Activated naive CD4-positive, alpha-beta T cell treated with anti-CD3 and anti-CD28 coated beads, Interleukin-2, amount 50 U/mL, for 72 hours (primary cell): ENCODE measurements at regions not wholly inside any gene's neighbourhood (a gene's known extent, or its start where the extent isn't known, plus 50 kb on each side); places are given as distances from the start of the nearest gene placed in this dataset.
A peak's percentile ranks its signal among the peaks of the same experiment; 100 is the strongest.

Source experiments
- ATAC-seq, 2 donors: fragments of 150-1000 bp; cut with Tn5 transposase; 2 replicates each; pipeline ENCODE4 v1.10.0; 2021; ENCODE audit warnings: mild to moderate bottlenecking in 2 of 2, moderate library complexity in 2 of 2
- DNase-seq, 2 donors: peaks; one replicate each; pipeline ENCODE4 v3.0.0; 2021 to 2022; ENCODE audit warnings: low spot score in 2 of 2
- H3K27ac Mint-ChIP-seq, 2 donors: one replicate each; pipeline ENCODE4 v1.8.0; 2022; ENCODE audit warnings: mild to moderate bottlenecking in 2 of 2, mixed read lengths in 2 of 2
- H3K36me3 Mint-ChIP-seq, 2 donors: one replicate each; pipeline ENCODE4 v1.8.0; 2022; ENCODE audit warnings: mixed read lengths in 2 of 2
- H3K9me3 Mint-ChIP-seq, 2 donors: one replicate each; pipeline ENCODE4 v1.8.0; 2022; ENCODE audit warnings: mixed read lengths in 2 of 2

DNA sequence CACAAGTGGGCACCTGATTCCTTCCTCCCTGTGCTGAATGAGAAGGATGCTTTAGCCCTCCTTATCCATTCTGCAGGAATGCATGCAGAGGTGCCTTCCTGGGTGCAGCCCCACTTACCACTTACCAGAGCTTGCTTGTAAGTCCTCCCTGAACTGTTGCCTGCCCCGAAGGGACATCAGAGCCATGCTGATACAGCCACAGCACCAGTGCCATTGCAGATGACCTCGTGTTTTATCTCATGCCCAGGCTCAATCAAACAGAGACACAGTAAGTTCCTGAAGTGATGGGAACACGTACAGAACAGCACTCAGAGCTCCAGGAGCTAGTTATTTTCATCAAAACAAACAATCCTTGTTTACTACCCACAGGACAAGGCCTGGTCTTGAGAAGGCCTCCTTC is 81.9 kb downstream of the ATP1A1 start:
- ATAC-seq (no peak), DNase-seq (no peak)
- Mint-ChIP-seq H3K9me3 (no peaks in the 10 kb centered on the region), H3K36me3 (no peaks in the 10 kb centered on the region), H3K27ac (no peak overlapping the region)

DNA sequence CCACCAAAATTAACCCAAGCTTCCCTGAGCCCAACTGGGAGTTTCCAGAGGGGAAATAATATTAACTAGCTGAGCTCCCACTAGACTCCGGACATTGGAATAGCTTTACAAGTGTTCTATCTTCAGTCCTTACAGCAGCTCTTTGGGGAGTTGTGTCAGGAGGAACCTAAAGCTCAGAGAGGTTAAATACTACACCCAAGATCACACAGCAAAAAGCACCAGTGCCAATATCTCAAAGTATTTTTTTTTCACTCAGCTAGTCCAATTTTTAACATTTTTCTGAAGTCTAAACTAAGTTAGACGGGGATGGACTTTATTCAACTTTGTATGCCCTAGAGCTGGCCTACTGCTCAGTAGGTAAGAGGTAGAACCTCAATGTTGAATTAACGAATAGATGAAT is 82.5 kb downstream of the ATP1A1 start:
- DNase-seq (no peak), ATAC-seq (no peak)
- no peaks in the 10 kb centered on the region for H3K9me3 Mint-ChIP-seq
- peak overlapping the region in 1 of 2 donors; percentile 9 for H3K27ac Mint-ChIP-seq
- H3K36me3 Mint-ChIP-seq: no peaks in the 10 kb centered on the region

- H3K27ac Mint-ChIP-seq: no peak overlapping the region
- no peak for ATAC-seq
Measured at GRCh38 chr1:116457946-116458604, 85.0 kb downstream of the ATP1A1 start.

DNA sequence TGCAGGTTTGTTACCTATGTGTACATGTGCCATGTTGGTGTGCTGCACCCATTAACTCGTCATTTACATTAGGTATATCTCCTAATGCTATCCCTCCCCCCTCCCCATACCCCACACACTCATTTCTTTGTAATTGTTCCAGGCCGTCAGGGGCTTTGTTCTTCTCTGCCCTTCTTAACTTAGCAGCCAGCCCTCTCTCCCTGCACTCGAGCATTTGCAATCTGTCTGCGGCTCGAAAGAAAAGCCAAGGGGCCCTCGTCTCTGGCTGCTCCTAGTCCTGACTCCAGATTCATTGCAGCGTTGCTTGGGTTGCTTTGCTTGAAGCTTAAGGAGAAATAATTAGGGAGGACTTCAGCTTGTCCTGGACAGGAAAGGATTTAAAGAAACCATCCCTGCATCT is 85.7 kb downstream of the ATP1A1 start:
- H3K36me3 Mint-ChIP-seq: no peaks in the 10 kb centered on the region
- H3K9me3 Mint-ChIP-seq: no peaks in the 10 kb centered on the region
- ATAC-seq (no peak), DNase-seq (no peak)
- no peak overlapping the region for H3K27ac Mint-ChIP-seq

More at GRCh38 chr1:116457946-116458604, 85.0 kb downstream of the ATP1A1 start:
- Mint-ChIP-seq H3K9me3 (no peaks in the 10 kb centered on the region), H3K36me3 (no peaks in the 10 kb centered on the region)
- no peak for DNase-seq

GRCh38 chr1:116460261-116460660 is 87.2 kb downstream of the ATP1A1 start:
- ATAC-seq: no peak
- Mint-ChIP-seq H3K9me3 (no peaks in the 10 kb centered on the region), H3K27ac (no peak overlapping the region)

GRCh38 chr1:116460783-116461376 is 87.8 kb downstream of the ATP1A1 start:
- no peak for DNase-seq
- H3K9me3 Mint-ChIP-seq: no peaks in the 10 kb centered on the region
- H3K36me3 Mint-ChIP-seq: no peaks in the 10 kb centered on the region
- H3K27ac Mint-ChIP-seq: no peak overlapping the region
- ATAC-seq: no peak

More at GRCh38 chr1:116460261-116460660, 87.2 kb downstream of the ATP1A1 start:
- DNase-seq: no peak
- no peaks in the 10 kb centered on the region for H3K36me3 Mint-ChIP-seq

DNA sequence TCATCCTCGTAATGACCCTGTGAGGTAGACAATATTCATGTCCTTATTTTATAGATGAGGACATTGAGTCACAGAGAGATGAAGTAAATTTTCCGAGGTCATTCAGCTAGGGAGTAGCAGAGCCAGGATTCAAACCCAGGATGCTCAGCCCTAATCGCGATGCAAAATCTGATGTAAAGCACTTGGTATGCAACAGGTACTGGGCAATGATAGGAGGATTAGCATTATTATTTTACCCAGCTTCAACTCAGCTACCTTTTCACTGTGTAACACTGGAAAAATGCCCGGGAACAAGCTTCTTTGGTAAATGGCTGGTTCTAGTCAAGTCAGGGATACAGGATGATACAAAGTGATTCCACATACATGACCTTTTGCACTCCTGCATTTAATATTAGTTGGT is 88.7 kb downstream of the ATP1A1 start:
- ATAC-seq (no peak), DNase-seq (no peak)
- H3K36me3 Mint-ChIP-seq: no peaks in the 10 kb centered on the region

GRCh38 chr1:116462722-116463121 is 89.7 kb downstream of the ATP1A1 start:
- no peaks in the 10 kb centered on the region for H3K9me3 Mint-ChIP-seq
- ATAC-seq: no peak
- DNase-seq: no peak
- H3K36me3 Mint-ChIP-seq: no peaks in the 10 kb centered on the region
- H3K27ac Mint-ChIP-seq: no peak overlapping the region

More for the DNA sequence above, 88.7 kb downstream of the ATP1A1 start:
- Mint-ChIP-seq H3K9me3 (no peaks in the 10 kb centered on the region), H3K27ac (no peak overlapping the region)

- Mint-ChIP-seq H3K36me3 (no peaks in the 10 kb centered on the region), H3K27ac (no peak overlapping the region), H3K9me3 (no peaks in the 10 kb centered on the region)
- ATAC-seq (no peak), DNase-seq (no peak)
Measured at GRCh38 chr1:116463730-116464129, 90.7 kb downstream of the ATP1A1 start.
